ENCODE measurements at regions not wholly inside any gene's neighbourhood (a gene's known extent, or its start where the extent isn't known, plus 50 kb on each side); places are given as distances from the start of the nearest gene placed in this dataset.
"Not testable (repeated sequence)": the region's sequence is repeated elsewhere in the genome, so short reads cannot be mapped to it uniquely, and the experiment has no call there.

- no peaks in the 10 kb centered on the region for H3K27me3 ChIP-seq
- H3K4me3 ChIP-seq, result no peak overlapping the region
- H3K9me3 ChIP-seq, result no peaks in the 10 kb centered on the region
- H3K27ac ChIP-seq, result no peak overlapping the region
- TF ChIP-seq, protein P1, sequence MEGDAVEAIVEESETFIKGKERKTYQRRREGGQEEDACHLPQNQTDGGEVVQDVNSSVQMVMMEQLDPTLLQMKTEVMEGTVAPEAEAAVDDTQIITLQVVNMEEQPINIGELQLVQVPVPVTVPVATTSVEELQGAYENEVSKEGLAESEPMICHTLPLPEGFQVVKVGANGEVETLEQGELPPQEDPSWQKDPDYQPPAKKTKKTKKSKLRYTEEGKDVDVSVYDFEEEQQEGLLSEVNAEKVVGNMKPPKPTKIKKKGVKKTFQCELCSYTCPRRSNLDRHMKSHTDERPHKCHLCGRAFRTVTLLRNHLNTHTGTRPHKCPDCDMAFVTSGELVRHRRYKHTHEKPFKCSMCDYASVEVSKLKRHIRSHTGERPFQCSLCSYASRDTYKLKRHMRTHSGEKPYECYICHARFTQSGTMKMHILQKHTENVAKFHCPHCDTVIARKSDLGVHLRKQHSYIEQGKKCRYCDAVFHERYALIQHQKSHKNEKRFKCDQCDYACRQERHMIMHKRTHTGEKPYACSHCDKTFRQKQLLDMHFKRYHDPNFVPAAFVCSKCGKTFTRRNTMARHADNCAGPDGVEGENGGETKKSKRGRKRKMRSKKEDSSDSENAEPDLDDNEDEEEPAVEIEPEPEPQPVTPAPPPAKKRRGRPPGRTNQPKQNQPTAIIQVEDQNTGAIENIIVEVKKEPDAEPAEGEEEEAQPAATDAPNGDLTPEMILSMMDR (IDR thresholded peaks at IDR 0.05), result no peak
- H3K36me3 ChIP-seq, result no peaks in the 10 kb centered on the region
- no peak overlapping the region for H3K9ac ChIP-seq (ENCODE audit: low read depth in 2 of 2, low read length in 2 of 2)
- H3K4me1 ChIP-seq, result no peaks in the 10 kb centered on the region
- no peak for DNase-seq
- intact Hi-C loops (cut with DNase I), result no loop called here
Observed at GRCh38 chrX:87160435-87161010, 357.1 kb upstream of the KLHL4 start.

DNA sequence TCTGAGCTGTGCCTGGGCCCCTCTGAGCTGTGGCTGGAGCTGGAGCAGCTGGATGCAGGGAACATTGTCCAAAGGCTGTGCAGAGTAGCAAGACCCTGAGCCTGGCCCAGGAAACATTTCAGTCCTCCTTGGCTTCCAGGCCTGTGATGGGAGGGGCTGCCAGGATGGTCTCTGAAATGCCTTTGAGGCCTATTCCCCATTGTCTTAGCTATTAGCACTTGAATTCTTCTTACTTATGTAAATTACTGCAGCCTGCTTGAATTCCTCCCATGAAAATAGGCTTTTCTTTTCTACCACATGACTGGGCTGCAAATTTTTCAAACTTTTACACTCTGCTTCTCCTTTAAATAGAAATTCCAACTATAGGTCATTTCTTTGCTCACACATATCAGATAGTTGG lies 349.8 kb upstream of the KLHL4 start:
- H3K9ac ChIP-seq (ENCODE audit: low read depth in 2 of 2, low read length in 2 of 2), result no peak overlapping the region
- no peaks in the 10 kb centered on the region for H3K9me3 ChIP-seq
- intact Hi-C loops (cut with DNase I), result no loop called here
- H3K4me1 ChIP-seq, result no peaks in the 10 kb centered on the region
- DNase-seq, result no peak
- no peak overlapping the region for H3K4me3 ChIP-seq
- H3K27me3 ChIP-seq, result no peaks in the 10 kb centered on the region
- H3K36me3 ChIP-seq, result no peaks in the 10 kb centered on the region
- TF ChIP-seq, protein P1 (IDR thresholded peaks at IDR 0.05), result no peak
- H3K27ac ChIP-seq, result no peak overlapping the region

GRCh38 chrX:87178009-87178408 lies 339.6 kb upstream of the KLHL4 start:
- H3K36me3 ChIP-seq; DNase-seq; H3K4me3 ChIP-seq; intact Hi-C loops (cut with DNase I); H3K9ac ChIP-seq (ENCODE audit: low read depth in 2 of 2, low read length in 2 of 2); H3K27me3 ChIP-seq; H3K9me3 ChIP-seq; H3K27ac ChIP-seq; H3K4me1 ChIP-seq: not testable (repeated sequence)

Data from colonic mucosa (tissue), 4 donors.